PFSK-1 (cell line): ENCODE measurements at regions not wholly inside any gene's neighbourhood (a gene's known extent, or its start where the extent isn't known, plus 50 kb on each side); places are given as distances from the start of the nearest gene placed in this dataset.

Experiments used
- FOXP2 ChIP-seq: optimal IDR thresholded peaks from 2 replicates; pipeline ENCODE3; 2011; ENCODE audit warnings: borderline replicate concordance, control low read depth, inconsistent platforms; ENCODE audit not compliant: insufficient read depth; ENCODE audit errors: extremely low read length, extremely low read depth
- REST ChIP-seq, 2 experiments: IDR thresholded peaks; 2 replicates each; pipeline versions ENCODE4 v1.6.1 to v1.8.0; 2011 to 2012; ENCODE audit warnings: low read depth in 2 of 2, low read length in 2 of 2, control low read depth in 1 of 2, inconsistent platforms in 1 of 2, mild to moderate bottlenecking in 1 of 2, moderate library complexity in 1 of 2; ENCODE audit not compliant: insufficient read depth in 1 of 2
- TAF1 ChIP-seq: IDR thresholded peaks from 2 replicates; pipeline ENCODE4 v1.6.1; 2012; ENCODE audit warnings: low read length, control low read depth, borderline replicate concordance; ENCODE audit not compliant: insufficient read depth

DNA sequence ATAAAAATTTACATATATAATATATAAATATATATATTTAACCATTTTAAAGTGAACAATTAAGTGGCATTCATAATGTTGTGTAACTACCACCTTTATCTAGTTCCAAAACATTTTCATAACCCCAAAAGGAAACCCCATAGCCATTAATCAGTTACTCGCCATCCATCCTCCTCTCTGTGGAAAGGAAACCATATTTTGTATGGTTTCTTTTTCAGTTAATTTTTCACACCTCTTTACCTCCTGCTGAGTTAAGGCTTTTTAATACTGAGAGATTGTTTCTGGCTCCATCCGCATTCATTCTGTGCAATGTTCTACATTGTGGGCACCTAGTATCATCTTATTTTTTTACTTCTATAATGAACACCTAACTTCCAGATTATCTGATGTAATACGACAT, 512.1 kb downstream of the LMO4 start:
- no peak for TF ChIP-seq REST (IDR thresholded peaks at IDR 0.05; ENCODE audit: insufficient read depth in 1 of 2, low read depth in 2 of 2, low read length in 2 of 2)
- no peak for TF ChIP-seq FOXP2
- no peak for TF ChIP-seq TAF1
